ENCODE measurements at regions not wholly inside any gene's neighbourhood (a gene's known extent, or its start where the extent isn't known, plus 50 kb on each side); places are given as distances from the start of the nearest gene placed in this dataset.

DNA sequence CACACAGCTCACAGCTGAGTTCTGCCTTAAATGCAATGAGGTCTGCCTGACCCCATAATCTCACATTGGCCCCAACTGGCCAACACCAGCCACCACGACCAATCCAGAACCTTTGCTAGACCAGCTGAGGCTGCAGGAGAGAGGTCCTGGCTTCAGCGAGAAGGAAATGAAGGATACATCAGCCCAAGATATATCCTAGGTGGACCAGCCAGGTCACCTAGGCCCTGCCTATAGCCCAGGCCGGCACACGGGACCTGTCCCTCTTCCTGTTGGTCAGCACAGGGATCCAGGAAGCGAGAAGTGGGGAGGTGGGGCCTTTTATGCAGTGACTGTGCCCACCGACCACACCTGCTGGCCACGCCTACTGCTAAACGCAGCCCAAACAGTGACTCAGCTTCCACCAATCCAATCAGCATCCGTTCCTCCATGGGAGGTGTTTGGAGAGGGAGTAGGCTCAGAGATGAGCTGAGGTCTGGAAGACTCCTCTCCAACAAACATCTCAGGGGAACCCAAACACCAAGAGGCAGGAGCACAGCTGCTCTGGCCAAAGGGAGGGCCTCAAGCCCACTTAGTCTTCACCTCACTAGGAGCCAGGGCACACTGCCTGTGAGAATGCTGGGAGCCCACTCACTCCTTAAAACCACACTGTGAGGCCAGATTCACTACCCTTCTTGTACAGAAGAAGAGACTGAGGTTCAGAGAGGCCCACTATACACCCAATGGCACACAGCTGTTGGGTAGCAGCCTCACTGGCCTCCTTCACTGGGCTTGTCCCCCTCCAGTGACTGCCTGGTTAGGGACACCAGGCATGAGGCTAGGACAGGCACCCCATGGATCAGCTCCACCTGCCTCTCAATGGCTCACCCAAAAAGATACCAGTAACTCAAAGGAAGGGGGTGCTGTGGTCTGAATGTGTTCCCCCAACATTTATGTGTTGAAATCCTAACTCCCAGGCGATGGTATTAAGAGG is 51.3 kb upstream of the PPP2R5C start:
- no peak for TF ChIP-seq CTCF (IDR thresholded peaks at IDR 0.05; ENCODE audit: low read depth, low read length)
- Histone ChIP-seq H3K4me1 (ENCODE audit: low read depth) (no peaks in the 10 kb centered on the region), H3K9me3 (ENCODE audit: low read depth) (no peaks in the 10 kb centered on the region), H3K27me3 (peaks cover 12% of the 10 kb centered on the region), H3K36me3 (no peaks in the 10 kb centered on the region), H3K27ac (no peak overlapping the region), H3K4me3 (no peak overlapping the region)
- DNase-seq (ENCODE audit: low read depth in 1 of 2, low spot score in 1 of 2), result no peak

- H3K4me3 ChIP-seq, result no peak overlapping the region
- no peak overlapping the region for H3K27ac ChIP-seq
- no peak for TF ChIP-seq CTCF (IDR thresholded peaks at IDR 0.05; ENCODE audit: low read depth, low read length)
- DNase-seq (ENCODE audit: low read depth in 1 of 2, low spot score in 1 of 2), result no peak
- H3K27me3 ChIP-seq, result peaks cover 2% of the 10 kb centered on the region
- no peaks in the 10 kb centered on the region for H3K4me1 ChIP-seq (ENCODE audit: low read depth)
- no peaks in the 10 kb centered on the region for H3K9me3 ChIP-seq (ENCODE audit: low read depth)
- H3K36me3 ChIP-seq, result no peaks in the 10 kb centered on the region
These were observed 50.3 kb upstream of the PPP2R5C start for GRCh38 chr14:101711041-101711856.

Data from cardiac muscle cell (in vitro differentiated cells and primary cell).